OCI-LY7 (cell line): ENCODE measurements at regions not wholly inside any gene's neighbourhood (a gene's known extent, or its start where the extent isn't known, plus 50 kb on each side); places are given as distances from the start of the nearest gene placed in this dataset.

Source experiments
- BruUV-seq: library from RNA; stranded (reverse); fragments of 400-500 nt; replicated peaks from 2 replicates; lab custom pipeline; 2021; lab: Mats Ljungman, UMichigan
- CTCF ChIA-PET: fragments of 300-600 bp; sonication (Branson Sonifier 250); formaldehyde crosslinking; loops from one replicate; lab custom pipeline; 2022; ENCODE audit warnings: antibody characterized with exemption; ENCODE audit not compliant: unreplicated experiment; lab: Charles Lee
- POLR2A ChIA-PET: fragments of 300-600 bp; sonication (Branson Sonifier 250); formaldehyde crosslinking; loops from one replicate; lab custom pipeline; 2022; ENCODE audit warnings: antibody characterized with exemption; lab: Charles Lee
- DNase-seq: peaks from one replicate; pipeline ENCODE4 v3.0.0-alpha.2; 2015; ENCODE audit warnings: low spot score
- H2AFZ ChIP-seq: fragments of 200-600 bp; sonication (generic), shearing (Covaris generic); 2 replicates; pipeline ENCODE4 v1.6.1; 2014; ENCODE audit warnings: mild to moderate bottlenecking, antibody characterized with exemption, low read length, moderate library complexity
- H3K27ac ChIP-seq: fragments of 200-600 bp; sonication (generic); 2 replicates; pipeline ENCODE4 v1.5.1; 2014; ENCODE audit warnings: mixed run types, low read depth, mild to moderate bottlenecking, moderate library complexity, low read length, inconsistent platforms; ENCODE audit not compliant: poor library complexity, severe bottlenecking
- H3K36me3 ChIP-seq: fragments of 200-600 bp; sonication (generic); 2 replicates; pipeline ENCODE4 v1.6.1; 2014; ENCODE audit warnings: mild to moderate bottlenecking, antibody characterized with exemption, low read length, moderate library complexity, mixed read lengths; ENCODE audit not compliant: insufficient read depth
- H3K4me1 ChIP-seq: fragments of 200-600 bp; sonication (generic); 2 replicates; pipeline ENCODE4 v1.5.1; 2014; ENCODE audit warnings: mild to moderate bottlenecking, low read length; ENCODE audit not compliant: insufficient read depth, poor library complexity, severe bottlenecking
- H3K4me2 ChIP-seq: fragments of 200-600 bp; sonication (generic); 2 replicates; pipeline ENCODE4 v1.6.1; 2014; ENCODE audit warnings: mild to moderate bottlenecking, low read length
- H3K4me3 ChIP-seq: fragments of 200-600 bp; sonication (generic); 2 replicates; pipeline ENCODE4 v1.5.1; 2014; ENCODE audit warnings: mild to moderate bottlenecking, low read depth, low read length; ENCODE audit not compliant: poor library complexity, severe bottlenecking
- H3K79me2 ChIP-seq: fragments of 200-600 bp; sonication (generic); 2 replicates; pipeline ENCODE4 v1.6.1; 2016; ENCODE audit warnings: low read depth, mild to moderate bottlenecking, low read length, moderate library complexity, mixed read lengths; ENCODE audit not compliant: insufficient read depth
- H3K9me2 ChIP-seq: fragments of 200-600 bp; sonication (generic); 2 replicates; pipeline ENCODE4 v1.6.1; 2016; ENCODE audit warnings: mild to moderate bottlenecking, low read length, mixed read lengths; ENCODE audit not compliant: insufficient read depth
- H3K9me3 ChIP-seq: fragments of 200-600 bp; sonication (generic); 2 replicates; pipeline ENCODE4 v1.6.1; 2014; ENCODE audit warnings: mild to moderate bottlenecking, mixed run types, low read length, mixed read lengths
- H4K20me1 ChIP-seq: fragments of 200-600 bp; sonication (generic); 2 replicates; pipeline ENCODE4 v1.6.1; 2014; ENCODE audit warnings: mild to moderate bottlenecking, antibody characterized with exemption, low read length, moderate library complexity, mixed read lengths; ENCODE audit not compliant: insufficient read depth
- EZH2phosphoT487 ChIP-seq: fragments of 200-600 bp; sonication (generic); IDR thresholded peaks from 2 replicates; pipeline ENCODE4 v1.6.1; 2018; ENCODE audit warnings: low read depth, borderline replicate concordance, mild to moderate bottlenecking, mixed run types, antibody characterized with exemption, low read length, moderate library complexity, mixed read lengths
- intact Hi-C: fragments of 100-400 bp; cut with micrococcal nuclease; formaldehyde crosslinking; loops from one replicate; pipeline ENCODE4 v1.10.0; 2022; ENCODE audit not compliant: unreplicated experiment
- TF ChIP-seq, protein P1 (sequence below): fragments of 200-600 bp; sonication (generic); conservative IDR thresholded peaks from 2 replicates; pipeline ENCODE4 v1.5.1; 2014; ENCODE audit warnings: mild to moderate bottlenecking, antibody characterized with exemption, low read length, moderate library complexity, mixed read lengths

- no peaks in the 10 kb centered on the region for H3K9me3 ChIP-seq
- CTCF ChIA-PET, result no interaction called here
- no TSS peak for BruUV-seq
- no peak overlapping the region for H3K4me2 ChIP-seq
- intact Hi-C loops, result no loop called here
- no peaks in the 10 kb centered on the region for H3K9me2 ChIP-seq
- H4K20me1 ChIP-seq, result no peaks in the 10 kb centered on the region
- no peaks in the 10 kb centered on the region for H3K36me3 ChIP-seq
- H3K27ac ChIP-seq, result no peak overlapping the region
- H3K4me3 ChIP-seq, result no peak overlapping the region
- no peak overlapping the region for H2AFZ ChIP-seq
- TF ChIP-seq, protein P1, sequence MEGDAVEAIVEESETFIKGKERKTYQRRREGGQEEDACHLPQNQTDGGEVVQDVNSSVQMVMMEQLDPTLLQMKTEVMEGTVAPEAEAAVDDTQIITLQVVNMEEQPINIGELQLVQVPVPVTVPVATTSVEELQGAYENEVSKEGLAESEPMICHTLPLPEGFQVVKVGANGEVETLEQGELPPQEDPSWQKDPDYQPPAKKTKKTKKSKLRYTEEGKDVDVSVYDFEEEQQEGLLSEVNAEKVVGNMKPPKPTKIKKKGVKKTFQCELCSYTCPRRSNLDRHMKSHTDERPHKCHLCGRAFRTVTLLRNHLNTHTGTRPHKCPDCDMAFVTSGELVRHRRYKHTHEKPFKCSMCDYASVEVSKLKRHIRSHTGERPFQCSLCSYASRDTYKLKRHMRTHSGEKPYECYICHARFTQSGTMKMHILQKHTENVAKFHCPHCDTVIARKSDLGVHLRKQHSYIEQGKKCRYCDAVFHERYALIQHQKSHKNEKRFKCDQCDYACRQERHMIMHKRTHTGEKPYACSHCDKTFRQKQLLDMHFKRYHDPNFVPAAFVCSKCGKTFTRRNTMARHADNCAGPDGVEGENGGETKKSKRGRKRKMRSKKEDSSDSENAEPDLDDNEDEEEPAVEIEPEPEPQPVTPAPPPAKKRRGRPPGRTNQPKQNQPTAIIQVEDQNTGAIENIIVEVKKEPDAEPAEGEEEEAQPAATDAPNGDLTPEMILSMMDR, result no peak
- no peak for TF ChIP-seq EZH2phosphoT487
- no peaks in the 10 kb centered on the region for H3K79me2 ChIP-seq
- POLR2A ChIA-PET, result interaction anchor here (0.6 kb wide), 1 partner anchor 73 kb away, joined by 3 read pairs; no protein-coding TSS in a partner anchor
- DNase-seq, result no peak
- H3K4me1 ChIP-seq, result peaks cover 33% of the 10 kb centered on the region
Measured at GRCh38 chr14:95449131-95449530, 67.3 kb downstream of the SYNE3 start.

DNA sequence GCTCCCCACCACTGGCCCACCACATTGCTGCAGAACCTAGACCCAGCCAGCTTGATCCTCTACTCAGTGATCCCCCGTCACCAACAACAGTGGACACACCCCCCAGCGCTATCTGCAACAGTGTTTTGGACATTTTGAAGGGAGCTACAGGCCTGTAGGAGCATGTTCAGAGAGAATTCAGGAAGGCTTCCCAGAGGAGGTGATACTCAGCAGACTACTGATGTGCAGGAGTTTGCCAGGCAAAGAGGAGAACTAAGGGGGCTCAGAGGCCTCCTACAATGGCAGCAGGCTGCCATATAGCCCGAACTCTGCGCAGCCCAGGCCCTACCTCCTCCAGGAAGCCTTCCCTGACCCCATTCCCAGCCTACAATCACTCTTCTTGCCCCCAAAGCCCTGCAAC lies 70.0 kb downstream of the SYNE3 start:
- no peak overlapping the region for H3K27ac ChIP-seq
- CTCF ChIA-PET, result interaction anchor here (0.6 to 1.6 kb wide), 5 partner anchors 8 to 72 kb away, joined by 3 to 5 read pairs (median 3); no protein-coding TSS in a partner anchor
- H2AFZ ChIP-seq, result no peak overlapping the region
- intact Hi-C loops, result no loop called here
- H3K9me3 ChIP-seq, result no peaks in the 10 kb centered on the region
- H3K4me3 ChIP-seq, result no peak overlapping the region
- POLR2A ChIA-PET, result interaction anchor here (0.8 to 8.8 kb wide), 6 partner anchors 9 to 73 kb away, joined by 3 to 74 read pairs (median 4); no protein-coding TSS in a partner anchor
- peaks cover 48% of the 10 kb centered on the region for H3K4me1 ChIP-seq
- no peaks in the 10 kb centered on the region for H3K79me2 ChIP-seq
- H3K36me3 ChIP-seq, result no peaks in the 10 kb centered on the region
- no peaks in the 10 kb centered on the region for H4K20me1 ChIP-seq
- H3K9me2 ChIP-seq, result no peaks in the 10 kb centered on the region
- TF ChIP-seq EZH2phosphoT487, result no peak
- TF ChIP-seq, protein P1, result no peak
- no peak overlapping the region for H3K4me2 ChIP-seq
- no TSS peak for BruUV-seq
- no peak for DNase-seq

DNA sequence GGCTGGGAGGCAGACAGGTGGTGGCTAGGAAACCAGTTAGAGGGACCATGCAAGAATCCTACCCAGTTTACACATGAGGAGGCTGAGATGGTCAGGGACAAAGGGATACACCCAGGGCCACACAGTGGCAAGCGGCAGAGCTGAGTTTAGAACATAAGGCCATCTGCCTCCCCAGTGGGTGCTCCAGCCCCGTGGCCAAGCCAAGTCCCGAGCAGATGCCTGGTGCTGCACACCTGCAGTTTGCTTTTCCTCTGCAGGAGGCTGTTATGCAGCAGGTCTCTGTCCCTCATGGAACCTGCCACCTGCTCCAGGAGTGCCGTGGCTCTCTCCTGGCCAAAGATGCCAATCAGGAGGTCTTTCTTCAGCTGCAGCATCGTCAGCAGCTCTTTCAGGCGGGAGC lies 70.8 kb downstream of the SYNE3 start:
- Histone ChIP-seq H4K20me1 (no peaks in the 10 kb centered on the region), H3K9me2 (no peaks in the 10 kb centered on the region), H3K4me3 (no peak overlapping the region), H3K79me2 (no peaks in the 10 kb centered on the region), H3K27ac (no peak overlapping the region), H3K36me3 (no peaks in the 10 kb centered on the region), H3K4me2 (no peak overlapping the region), H3K9me3 (no peaks in the 10 kb centered on the region), H3K4me1 (peaks cover 52% of the 10 kb centered on the region), H2AFZ (no peak overlapping the region)
- no peak for DNase-seq
- intact Hi-C loops, result no loop called here
- no peak for TF ChIP-seq EZH2phosphoT487
- TF ChIP-seq, protein P1, result no peak
- POLR2A ChIA-PET, result interaction anchor here (1.0 to 8.8 kb wide), 8 partner anchors 15 to 83 kb away, joined by 3 to 74 read pairs (median 4); no protein-coding TSS in a partner anchor
- no TSS peak for BruUV-seq
- CTCF ChIA-PET, result interaction anchor here (1.1 to 2.1 kb wide), 4 partner anchors 9 to 81 kb away, joined by 3 to 9 read pairs (median 4); no protein-coding TSS in a partner anchor
